T-helper 17 cell (primary cell): ENCODE measurements at regions not wholly inside any gene's neighbourhood (a gene's known extent, or its start where the extent isn't known, plus 50 kb on each side); places are given as distances from the start of the nearest gene placed in this dataset.
A peak's percentile ranks its signal among the peaks of the same experiment; 100 is the strongest.

Experiments
- ATAC-seq: fragments of 150-1000 bp; cut with Tn5 transposase; 2 replicates; pipeline ENCODE4 v1.10.0; 2021; ENCODE audit warnings: mild to moderate bottlenecking, moderate library complexity
- DNase-seq, 3 donors: peaks; one replicate each; pipeline versions ENCODE4 v3.0.0 to v3.0.0-alpha.2; 2020 to 2021
- H3K9me3 ChIP-seq: one replicate; pipeline ENCODE4 v1.7.0; 2013; ENCODE audit warnings: low read length, mild to moderate bottlenecking; ENCODE audit not compliant: control insufficient read depth, poor library complexity, severe bottlenecking
- H3K27ac Mint-ChIP-seq: one replicate; pipeline ENCODE4 v1.8.0; 2022; ENCODE audit warnings: mild to moderate bottlenecking, moderate library complexity, mixed read lengths
- H3K27me3 Mint-ChIP-seq: one replicate; pipeline ENCODE4 v1.8.0; 2022; ENCODE audit warnings: mixed read lengths
- H3K36me3 Mint-ChIP-seq: one replicate; pipeline ENCODE4 v1.8.0; 2022; ENCODE audit warnings: low read depth, mixed read lengths
- H3K4me1 Mint-ChIP-seq: one replicate; pipeline ENCODE4 v1.8.0; 2022; ENCODE audit warnings: mild to moderate bottlenecking, mixed read lengths
- H3K4me3 Mint-ChIP-seq: one replicate; pipeline ENCODE4 v1.8.0; 2022; ENCODE audit warnings: mild to moderate bottlenecking, moderate library complexity, mixed read lengths

DNA sequence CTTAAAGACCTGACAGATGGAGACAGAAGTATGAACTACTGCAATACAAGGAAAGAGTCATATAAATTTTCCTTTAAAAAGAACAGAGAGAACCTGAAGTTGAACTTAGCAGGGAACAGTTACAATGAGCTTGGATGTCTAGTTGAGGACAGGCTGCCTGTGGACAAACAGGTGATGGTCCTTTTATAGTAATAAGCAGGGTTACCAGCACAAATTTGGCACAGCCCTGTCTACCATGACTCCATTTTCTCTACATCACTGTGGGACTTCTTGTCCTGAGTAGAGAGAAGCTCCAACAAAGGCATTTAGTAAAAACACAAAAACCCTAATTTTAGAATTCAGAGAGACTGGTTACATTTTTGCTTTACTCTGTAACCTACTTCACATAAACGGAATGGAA lies 448.1 kb downstream of the PLCL1 start:
- Mint-ChIP-seq H3K4me1 (no peaks in the 10 kb centered on the region), H3K4me3 (no peak overlapping the region), H3K27ac (no peak overlapping the region), H3K36me3 (peaks cover 4% of the 10 kb centered on the region), H3K27me3 (peaks cover 46% of the 10 kb centered on the region)
- H3K9me3 ChIP-seq: no peaks in the 10 kb centered on the region
- DNase-seq: no peak
- ATAC-seq: no peak

DNA sequence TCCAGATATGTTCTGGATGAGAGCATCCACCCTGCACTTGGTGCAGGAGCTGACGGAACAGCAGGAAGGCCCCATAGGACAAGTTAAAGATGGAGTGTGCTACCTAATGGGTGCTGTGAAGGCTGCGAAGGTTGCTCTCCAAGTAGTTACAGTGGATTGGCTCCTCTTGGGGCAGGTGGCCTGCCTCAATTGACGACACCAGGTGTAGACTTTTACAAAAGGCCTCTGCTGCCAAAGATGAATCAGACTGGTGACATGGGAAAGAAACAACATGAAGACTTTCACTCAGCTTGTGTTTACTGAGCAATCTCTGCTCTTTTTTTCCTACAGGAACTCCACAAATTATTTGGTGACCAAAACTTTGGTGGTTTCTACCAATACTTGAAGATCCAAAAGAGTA lies 437.7 kb downstream of the PLCL1 start:
- no peaks in the 10 kb centered on the region for H3K4me1 Mint-ChIP-seq
- no peaks in the 10 kb centered on the region for H3K9me3 ChIP-seq
- ATAC-seq (no peak), DNase-seq (no peak)
- no peak overlapping the region for H3K4me3 Mint-ChIP-seq
- peaks cover under 1% of the 10 kb centered on the region for H3K36me3 Mint-ChIP-seq
- peaks cover 29% of the 10 kb centered on the region for H3K27me3 Mint-ChIP-seq
- no peak overlapping the region for H3K27ac Mint-ChIP-seq

DNA sequence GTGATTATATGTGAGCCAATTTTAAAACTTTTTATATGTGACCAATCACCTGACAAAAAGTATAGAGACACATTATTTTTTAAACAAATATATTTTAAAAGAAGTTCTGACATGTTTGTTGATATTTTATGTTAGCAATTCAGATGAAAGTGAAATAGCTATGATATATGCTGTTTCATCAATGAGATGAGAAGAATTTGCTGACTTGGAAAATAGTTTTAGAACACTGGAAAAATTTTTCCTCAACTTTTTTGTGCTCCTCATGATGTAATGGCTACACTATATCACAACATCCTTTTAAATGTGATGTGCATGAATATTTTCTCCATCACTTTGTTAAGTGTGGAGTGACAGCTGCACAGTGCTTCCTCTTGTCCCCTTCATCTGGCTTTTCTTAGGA lies 434.0 kb downstream of the PLCL1 start:
- H3K4me1 Mint-ChIP-seq: no peaks in the 10 kb centered on the region
- no peak overlapping the region for H3K27ac Mint-ChIP-seq
- no peaks in the 10 kb centered on the region for H3K9me3 ChIP-seq
- DNase-seq (no peak), ATAC-seq (no peak)
- peaks cover 2% of the 10 kb centered on the region for H3K36me3 Mint-ChIP-seq
- peaks cover 16% of the 10 kb centered on the region for H3K27me3 Mint-ChIP-seq
- H3K4me3 Mint-ChIP-seq: no peak overlapping the region

DNA sequence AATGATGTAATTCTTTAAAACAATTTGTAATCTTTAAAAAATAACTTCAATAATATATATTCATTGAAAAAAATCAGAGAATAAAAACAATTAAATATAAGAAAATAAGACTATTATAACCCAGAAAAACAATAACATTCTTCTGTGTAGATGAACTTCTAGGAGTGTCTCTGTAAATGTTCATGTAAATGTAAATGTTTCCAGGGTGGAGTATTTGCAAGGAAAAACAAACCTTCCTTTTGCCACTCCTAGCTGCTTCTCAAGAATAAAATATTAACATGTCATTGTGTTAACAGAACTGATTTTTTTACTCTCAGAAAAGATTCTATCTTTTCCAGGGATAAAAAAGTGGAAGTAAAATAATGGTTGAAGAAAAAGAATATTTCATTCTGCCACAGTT lies 431.9 kb downstream of the PLCL1 start:
- H3K9me3 ChIP-seq: no peaks in the 10 kb centered on the region
- H3K4me1 Mint-ChIP-seq: no peaks in the 10 kb centered on the region
- DNase-seq: no peak
- H3K27ac Mint-ChIP-seq: no peak overlapping the region
- H3K4me3 Mint-ChIP-seq: no peak overlapping the region
- peaks cover 16% of the 10 kb centered on the region for H3K27me3 Mint-ChIP-seq
- peaks cover 2% of the 10 kb centered on the region for H3K36me3 Mint-ChIP-seq
- no peak for ATAC-seq

DNA sequence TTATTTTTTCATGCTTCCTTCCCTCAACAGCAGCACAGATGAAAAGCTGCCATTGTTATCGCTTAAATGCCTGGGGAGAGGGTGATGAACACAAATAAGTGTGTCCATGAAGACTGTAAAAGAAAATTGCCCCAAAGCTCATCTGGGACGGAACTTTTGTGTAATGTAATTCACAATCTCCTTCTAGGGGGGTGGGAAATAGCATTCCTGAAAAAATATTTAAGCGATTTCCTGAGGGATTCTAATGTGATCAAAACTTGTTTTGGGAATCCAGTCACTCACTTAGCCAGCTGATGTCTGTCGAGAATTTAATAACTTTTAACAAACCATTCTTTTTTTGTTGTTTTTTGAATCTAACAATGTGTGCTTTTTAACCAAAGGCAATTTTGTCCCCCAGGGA lies 427.9 kb downstream of the PLCL1 start:
- no peak overlapping the region for H3K27ac Mint-ChIP-seq
- H3K4me3 Mint-ChIP-seq: no peak overlapping the region
- peaks cover 2% of the 10 kb centered on the region for H3K36me3 Mint-ChIP-seq
- H3K9me3 ChIP-seq: no peaks in the 10 kb centered on the region
- DNase-seq: no peak
- H3K4me1 Mint-ChIP-seq: no peaks in the 10 kb centered on the region
- no peak for ATAC-seq
- H3K27me3 Mint-ChIP-seq: peaks cover 28% of the 10 kb centered on the region

DNA sequence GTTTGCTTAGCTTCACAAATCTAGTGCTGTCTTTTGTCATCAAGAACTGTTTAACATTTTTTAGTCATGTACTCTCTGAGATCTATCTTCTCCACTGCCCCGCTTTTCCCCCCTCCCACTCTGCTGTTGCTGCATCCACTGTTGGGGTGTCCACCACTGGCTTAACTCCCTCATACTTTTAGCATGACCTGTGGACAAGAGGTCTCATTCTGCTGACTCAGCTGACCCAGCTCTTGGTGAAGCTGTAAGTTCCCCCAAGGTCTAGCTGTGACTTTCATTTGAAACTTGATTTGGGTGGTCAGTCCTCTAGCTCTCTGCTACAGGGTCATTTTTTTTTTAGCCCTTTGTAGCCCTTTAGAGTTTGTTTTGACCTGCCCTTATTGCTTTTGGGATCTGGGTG lies 427.2 kb downstream of the PLCL1 start:
- no peaks in the 10 kb centered on the region for H3K36me3 Mint-ChIP-seq
- peaks cover 35% of the 10 kb centered on the region for H3K27me3 Mint-ChIP-seq
- ATAC-seq (no peak), DNase-seq (no peak)
- H3K4me1 Mint-ChIP-seq: no peaks in the 10 kb centered on the region
- H3K27ac Mint-ChIP-seq: no peak overlapping the region
- no peaks in the 10 kb centered on the region for H3K9me3 ChIP-seq
- H3K4me3 Mint-ChIP-seq: no peak overlapping the region

DNA sequence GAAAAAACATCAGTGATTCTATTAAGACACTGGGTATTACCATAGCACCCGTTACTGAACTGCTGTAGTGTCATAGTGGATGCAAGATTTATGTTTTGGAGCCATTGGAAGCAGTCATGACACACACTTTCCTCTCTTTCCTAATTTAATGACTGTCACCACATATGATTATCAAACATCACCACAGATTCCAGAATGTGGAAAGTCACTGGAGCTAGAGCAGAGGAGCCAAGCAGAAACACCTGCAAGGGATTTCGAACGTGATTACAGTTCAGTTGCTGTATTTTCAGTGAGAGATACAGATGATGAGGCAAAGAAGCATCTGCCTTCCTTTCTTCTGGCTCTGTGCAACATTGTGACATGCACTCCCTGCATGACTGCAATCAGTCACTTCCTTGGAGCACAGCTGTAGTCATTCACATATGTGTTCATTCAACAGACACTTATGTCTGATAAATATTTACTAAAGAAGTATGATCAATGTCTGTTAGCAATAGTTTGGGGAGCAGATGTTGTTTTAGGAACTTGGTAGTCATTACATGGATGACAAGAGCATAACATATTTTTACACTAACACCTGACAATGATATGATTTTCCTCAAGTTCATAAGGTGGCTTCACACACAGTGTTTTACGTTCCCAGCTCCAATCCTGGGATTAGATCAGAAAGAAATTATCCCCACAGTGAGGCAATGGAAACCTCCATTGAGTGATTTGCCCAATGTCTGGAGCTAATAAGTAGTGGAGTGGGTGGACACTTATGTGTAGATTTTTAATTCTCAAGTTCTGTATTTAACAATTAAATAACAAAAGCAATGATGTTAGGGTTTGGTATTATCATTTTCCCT lies 416.6 kb downstream of the PLCL1 start:
- Mint-ChIP-seq H3K4me3 (no peak overlapping the region), H3K4me1 (peaks cover 5% of the 10 kb centered on the region), H3K36me3 (no peaks in the 10 kb centered on the region), H3K27me3 (peaks cover 36% of the 10 kb centered on the region), H3K27ac (no peak overlapping the region)
- ATAC-seq (no peak), DNase-seq (no peak)
- H3K9me3 ChIP-seq: no peaks in the 10 kb centered on the region

DNA sequence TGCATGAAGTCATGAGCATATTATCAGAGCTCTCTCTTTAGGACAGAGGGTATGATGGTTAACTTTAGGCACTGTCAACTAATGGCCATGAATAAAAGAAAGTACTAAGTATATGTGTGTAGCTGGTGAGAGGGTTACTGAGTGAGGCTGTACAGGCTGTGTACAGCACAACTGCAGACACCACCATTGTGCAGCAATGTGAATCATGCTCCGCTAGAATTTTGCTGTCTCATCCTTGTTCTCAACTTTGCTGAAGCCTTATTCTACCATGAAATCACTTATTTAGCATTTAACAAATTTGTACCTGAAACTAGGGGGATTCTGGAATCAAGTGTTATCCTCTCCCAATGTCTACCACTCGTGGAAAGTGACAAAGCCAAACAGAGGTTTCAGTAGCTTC lies 414.9 kb downstream of the PLCL1 start:
- Mint-ChIP-seq H3K4me1 (peaks cover 2% of the 10 kb centered on the region), H3K27ac (no peak overlapping the region), H3K36me3 (no peaks in the 10 kb centered on the region), H3K4me3 (no peak overlapping the region), H3K27me3 (peaks cover 26% of the 10 kb centered on the region)
- ATAC-seq (no peak), DNase-seq (no peak)
- H3K9me3 ChIP-seq: no peaks in the 10 kb centered on the region

DNA sequence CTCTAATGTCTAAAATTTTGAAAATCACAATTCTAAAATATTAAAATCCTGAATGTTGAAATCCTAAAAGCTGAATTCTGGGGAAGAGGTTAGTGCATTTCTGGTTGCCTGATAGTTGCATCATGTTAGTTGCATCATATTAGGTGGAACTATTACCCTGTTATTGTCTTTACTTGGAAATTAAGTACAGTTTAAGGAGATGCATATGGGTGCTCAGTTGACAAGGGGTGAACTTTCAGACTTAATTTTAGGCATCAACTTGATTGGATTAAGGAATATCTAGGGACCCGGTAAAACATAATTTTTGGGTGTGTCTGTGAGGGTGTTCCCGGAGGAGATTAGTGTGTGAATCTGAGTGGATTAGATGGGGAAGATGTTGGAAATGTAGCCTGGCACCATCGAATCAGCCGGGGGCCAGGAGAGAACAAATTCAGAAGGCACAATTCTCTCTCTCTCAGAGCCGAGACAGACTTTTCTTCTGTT lies 409.8 kb downstream of the PLCL1 start:
- Mint-ChIP-seq H3K4me1 (peaks cover 2% of the 10 kb centered on the region), H3K36me3 (no peaks in the 10 kb centered on the region), H3K4me3 (no peak overlapping the region), H3K27ac (no peak overlapping the region), H3K27me3 (peaks cover 26% of the 10 kb centered on the region)
- ATAC-seq (no peak), DNase-seq (no peak)
- H3K9me3 ChIP-seq: no peaks in the 10 kb centered on the region

DNA sequence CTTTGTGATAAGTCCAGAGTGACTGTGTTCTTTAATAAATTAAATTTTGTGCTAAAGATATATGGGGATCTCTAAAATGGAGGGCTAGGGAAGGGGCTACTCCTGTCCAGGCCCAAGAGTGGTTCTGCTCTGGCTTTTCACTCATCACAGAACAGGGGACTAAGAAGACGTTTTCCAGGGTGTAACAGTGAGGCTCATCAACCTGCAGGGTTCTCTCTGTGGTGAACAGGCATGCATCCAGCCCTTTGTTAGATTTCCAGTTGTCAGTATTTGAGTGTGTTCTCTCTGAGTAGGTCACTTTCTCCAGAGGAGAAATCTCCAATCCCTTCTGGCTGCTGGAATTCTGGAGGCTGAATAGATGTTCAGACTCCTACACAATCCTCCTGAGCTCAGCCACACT lies 408.9 kb downstream of the PLCL1 start:
- H3K27me3 Mint-ChIP-seq: peaks cover 21% of the 10 kb centered on the region
- no peaks in the 10 kb centered on the region for H3K36me3 Mint-ChIP-seq
- ATAC-seq (no peak), DNase-seq (no peak)
- H3K4me3 Mint-ChIP-seq: no peak overlapping the region
- H3K27ac Mint-ChIP-seq: no peak overlapping the region
- no peaks in the 10 kb centered on the region for H3K4me1 Mint-ChIP-seq
- no peaks in the 10 kb centered on the region for H3K9me3 ChIP-seq

DNA sequence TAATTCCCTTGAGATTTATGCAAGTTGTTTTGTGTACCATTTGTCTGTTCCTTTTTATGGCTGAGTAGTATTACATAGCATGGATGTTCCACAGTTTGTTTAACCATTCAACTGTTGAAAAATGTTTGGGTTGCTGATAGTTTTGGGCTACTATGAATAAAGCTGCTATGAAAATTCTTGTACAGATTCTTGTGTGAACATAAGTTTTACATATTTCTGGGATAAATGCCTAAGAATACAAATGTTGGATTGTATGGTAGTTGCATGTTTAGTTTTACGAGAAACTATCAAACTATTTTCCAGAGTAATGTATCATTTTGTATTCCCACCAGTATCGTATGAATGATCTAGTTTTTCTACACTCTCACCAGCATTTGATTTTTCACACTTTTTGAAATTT lies 407.3 kb downstream of the PLCL1 start:
- DNase-seq (no peak), ATAC-seq (no peak)
- H3K4me1 Mint-ChIP-seq: no peaks in the 10 kb centered on the region
- no peak overlapping the region for H3K27ac Mint-ChIP-seq
- no peak overlapping the region for H3K4me3 Mint-ChIP-seq
- H3K9me3 ChIP-seq: no peaks in the 10 kb centered on the region
- H3K27me3 Mint-ChIP-seq: peaks cover 16% of the 10 kb centered on the region
- H3K36me3 Mint-ChIP-seq: no peaks in the 10 kb centered on the region

DNA sequence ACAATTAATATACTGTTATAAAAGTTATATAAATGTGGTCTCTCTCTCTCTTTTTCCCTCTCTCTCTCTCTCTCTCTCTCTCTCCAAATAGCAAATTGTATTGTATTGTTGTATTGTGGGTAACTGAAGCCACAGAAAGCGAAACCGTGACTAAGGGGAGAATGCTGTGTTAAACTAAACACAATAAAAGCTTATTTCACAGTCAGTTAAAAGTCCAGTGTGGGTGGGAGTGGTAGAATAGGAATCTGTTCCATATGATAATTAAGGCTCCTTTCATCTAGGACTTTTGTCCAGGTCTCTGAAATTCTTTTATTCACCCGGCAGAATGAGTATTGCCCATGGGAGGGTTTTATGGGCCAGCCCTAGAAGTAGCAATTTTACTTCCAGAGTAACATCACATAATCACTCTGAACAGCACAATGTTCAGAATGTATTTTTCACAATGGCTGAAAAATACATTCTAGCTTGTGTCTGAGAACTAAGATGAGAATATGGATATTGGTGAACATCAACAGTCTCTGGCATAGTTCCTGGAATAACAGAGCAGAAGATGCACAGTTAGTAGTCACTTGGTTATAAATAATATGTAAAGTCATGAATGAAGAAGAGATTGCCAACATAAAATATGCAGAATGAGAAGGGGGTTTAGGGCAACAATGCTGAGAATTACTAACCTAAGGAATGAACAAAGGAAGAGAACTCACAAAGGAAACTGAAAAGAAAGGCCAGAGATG lies 399.1 kb downstream of the PLCL1 start:
- H3K4me1 Mint-ChIP-seq: peaks cover 4% of the 10 kb centered on the region
- DNase-seq: no peak
- no peaks in the 10 kb centered on the region for H3K9me3 ChIP-seq
- no peaks in the 10 kb centered on the region for H3K36me3 Mint-ChIP-seq
- no peak for ATAC-seq
- no peak overlapping the region for H3K4me3 Mint-ChIP-seq
- peak overlapping the region; percentile 27 for H3K27ac Mint-ChIP-seq
- no peaks in the 10 kb centered on the region for H3K27me3 Mint-ChIP-seq
